ENCODE measurements at regions not wholly inside any gene's neighbourhood (a gene's known extent, or its start where the extent isn't known, plus 50 kb on each side); places are given as distances from the start of the nearest gene placed in this dataset.
"Not testable (repeated sequence)": the region's sequence is repeated elsewhere in the genome, so short reads cannot be mapped to it uniquely, and the experiment has no call there.

DNA sequence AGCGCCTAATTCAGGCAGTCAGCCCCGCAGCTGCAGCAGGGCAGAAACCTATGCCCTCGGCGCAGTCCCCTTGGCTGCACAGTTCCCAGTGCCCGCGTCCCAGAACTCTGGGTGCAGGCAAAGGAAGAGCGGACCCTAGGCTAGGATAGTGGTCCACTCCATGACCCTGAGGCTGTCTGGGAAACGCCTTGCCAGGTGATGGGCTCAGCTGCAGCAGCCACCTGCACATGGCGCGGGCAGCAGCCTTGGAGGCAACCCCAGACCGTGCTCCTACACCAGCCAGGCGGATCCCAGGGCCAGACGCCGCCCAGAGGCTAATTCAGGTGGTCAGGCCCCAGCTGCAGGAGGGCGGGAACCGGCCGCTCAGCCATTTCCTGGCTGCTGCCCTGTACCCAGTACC is 83.0 kb downstream of the POTEC start:
- not testable (repeated sequence) for DNase-seq (ENCODE audit: low read depth)

DNA sequence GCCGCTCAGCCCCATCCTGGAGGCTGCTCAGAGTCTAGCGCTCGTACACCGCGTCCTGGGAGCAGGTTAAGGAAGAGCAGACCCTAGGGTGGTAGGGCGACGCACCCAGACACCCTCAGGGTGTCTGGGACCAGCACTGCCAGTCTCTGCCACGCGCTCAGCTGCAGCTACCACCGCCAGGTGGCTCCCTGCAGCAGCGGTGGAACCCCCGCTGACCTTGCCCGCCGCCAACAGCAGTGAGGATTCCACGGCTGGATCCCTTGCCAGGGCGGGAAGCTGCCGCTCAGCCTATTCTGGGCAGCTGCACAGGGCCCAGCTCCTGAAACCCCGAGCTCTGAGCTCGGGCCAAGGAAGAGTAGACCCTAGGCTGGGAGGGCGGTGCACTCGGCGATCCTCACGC is 83.6 kb downstream of the POTEC start:
- DNase-seq (ENCODE audit: low read depth): not testable (repeated sequence)

DNA sequence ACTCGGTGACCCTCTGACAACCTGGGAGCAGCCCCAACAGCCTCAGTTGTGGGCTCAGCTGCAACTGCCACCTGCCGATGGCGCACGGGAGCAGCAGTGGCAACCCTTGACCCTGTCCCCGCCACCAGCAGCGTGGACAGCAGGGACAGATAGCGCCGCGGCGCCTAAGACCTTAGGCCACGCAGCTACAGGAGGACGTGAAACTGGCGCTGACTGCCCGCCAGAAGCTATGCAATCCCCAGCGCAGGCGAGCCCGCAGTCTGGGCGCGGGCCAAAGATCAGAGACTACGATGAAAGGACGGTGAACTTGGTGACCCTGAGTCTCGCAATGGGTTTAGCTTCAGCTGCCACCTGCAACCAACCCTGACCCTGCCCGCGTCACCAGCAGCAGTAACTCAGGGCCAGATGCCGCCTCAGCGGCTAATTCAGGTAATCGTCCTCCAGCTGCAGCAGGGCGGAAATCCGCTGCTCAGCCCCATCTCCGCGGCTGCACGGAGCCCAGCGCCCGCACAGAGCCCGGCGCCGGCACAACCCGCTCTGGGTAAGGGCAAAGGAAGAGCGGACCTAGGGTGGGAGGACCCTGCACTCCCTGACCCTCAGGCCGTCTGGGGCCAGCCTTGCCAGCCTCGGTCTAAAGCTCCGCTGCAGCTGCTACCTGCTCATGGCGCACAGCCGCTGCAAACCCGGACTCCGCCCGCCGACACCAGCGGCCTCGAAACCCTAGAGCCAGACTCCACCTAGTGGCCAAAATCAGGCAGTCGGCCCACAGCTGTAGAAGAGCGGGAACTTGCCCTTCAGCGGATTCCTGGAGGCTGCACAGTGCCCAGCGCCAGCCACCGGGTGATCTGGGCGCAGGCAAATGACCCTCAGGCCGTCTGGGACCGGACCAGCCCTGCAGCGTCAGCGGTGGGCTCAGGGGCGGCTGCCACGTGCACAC is 85.1 kb downstream of the POTEC start:
- not testable (repeated sequence) for DNase-seq (ENCODE audit: low read depth)

DNA sequence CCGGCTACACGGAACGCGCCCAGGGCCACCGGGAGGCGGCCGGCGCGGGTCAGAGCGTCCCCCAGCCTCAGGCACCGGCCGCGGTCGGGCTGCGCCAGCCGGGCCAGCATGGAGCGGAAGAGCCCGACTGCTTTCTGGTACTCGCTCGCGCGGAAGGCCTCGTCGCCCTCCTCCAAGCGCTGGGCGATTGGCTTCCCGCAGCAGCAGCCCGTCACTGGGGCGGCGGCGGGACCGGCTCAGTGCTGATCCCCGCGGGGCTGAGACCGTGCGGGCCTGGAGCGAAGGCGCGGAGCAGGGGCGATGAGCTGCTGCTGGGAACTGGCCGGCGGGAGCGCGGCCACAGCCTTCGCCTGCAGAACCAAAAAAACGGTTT is 92.8 kb downstream of the POTEC start:
- DNase-seq (ENCODE audit: low read depth): not testable (repeated sequence)

DNA sequence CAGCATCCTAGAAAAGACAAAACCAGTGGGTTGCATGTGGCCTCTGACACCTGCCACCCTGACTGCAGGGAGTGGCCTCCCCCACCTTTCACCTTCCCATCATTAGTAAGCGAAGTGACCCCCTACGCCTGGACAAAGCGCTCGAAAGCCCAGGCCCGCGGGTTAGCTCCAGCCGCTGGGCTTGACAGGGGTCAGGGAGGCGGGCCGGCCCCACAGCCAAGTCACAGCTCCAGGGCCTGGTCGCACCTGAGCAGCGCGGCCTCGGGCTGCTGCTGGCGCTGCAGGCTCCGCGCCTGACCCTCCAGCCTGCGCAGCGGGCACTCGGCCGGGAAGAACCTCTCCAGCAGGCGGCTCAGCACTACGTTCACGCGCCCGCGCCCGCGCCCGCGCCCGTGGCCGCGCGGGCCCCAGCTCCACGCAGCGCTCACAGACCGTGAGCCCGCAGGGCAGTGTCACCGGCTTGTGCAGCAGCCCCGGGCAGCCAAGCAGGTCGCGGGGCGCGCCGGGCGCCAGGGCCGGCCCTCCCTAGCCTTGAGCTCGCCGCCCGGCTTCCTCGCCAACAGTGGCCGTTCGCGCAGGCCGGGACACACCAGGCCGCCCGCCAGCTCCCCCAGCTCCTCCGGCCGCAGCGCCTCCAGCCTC is 93.3 kb downstream of the POTEC start:
- not testable (repeated sequence) for DNase-seq (ENCODE audit: low read depth)

DNA sequence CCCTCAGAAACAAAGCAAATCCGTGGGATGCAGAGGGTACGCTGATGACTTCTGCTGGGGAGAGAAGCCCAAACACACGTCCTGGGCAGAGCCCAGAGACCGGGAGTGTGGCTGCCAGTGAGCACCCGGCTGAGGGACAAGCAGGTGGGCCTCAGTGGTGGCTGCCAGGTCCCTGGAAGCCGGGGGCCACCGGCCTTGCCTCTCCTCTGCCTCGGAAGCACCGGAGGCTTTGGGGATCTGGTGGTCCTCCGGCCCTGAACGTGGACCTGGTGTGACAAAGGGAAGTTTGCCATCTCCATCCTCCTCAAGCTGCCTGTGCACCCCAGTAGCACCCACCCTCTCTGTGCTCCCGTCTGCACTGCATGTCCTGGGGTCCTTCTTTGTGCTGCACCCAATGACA is 94.3 kb downstream of the POTEC start:
- not testable (repeated sequence) for DNase-seq (ENCODE audit: low read depth)

DNA sequence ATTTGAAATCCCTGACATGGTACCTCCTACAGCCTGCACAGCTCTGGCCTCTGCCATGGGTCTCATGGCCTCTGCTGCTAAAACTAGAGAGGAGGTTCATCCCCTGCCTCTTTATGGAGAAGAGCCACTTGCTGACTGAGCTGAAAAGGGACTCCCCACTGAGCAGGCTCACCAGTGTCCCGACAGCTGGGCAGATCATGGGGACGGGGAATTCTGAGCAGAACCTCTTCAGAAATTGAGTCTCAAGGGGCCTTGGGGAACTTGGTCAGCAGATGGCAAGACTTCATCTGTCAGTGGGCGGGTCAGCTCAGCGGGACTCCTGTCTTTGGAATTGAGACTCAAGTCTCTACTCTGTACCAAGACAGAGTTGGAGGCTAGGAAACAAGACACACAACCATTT is 95.7 kb downstream of the POTEC start:
- DNase-seq (ENCODE audit: low read depth): not testable (repeated sequence)

DNA sequence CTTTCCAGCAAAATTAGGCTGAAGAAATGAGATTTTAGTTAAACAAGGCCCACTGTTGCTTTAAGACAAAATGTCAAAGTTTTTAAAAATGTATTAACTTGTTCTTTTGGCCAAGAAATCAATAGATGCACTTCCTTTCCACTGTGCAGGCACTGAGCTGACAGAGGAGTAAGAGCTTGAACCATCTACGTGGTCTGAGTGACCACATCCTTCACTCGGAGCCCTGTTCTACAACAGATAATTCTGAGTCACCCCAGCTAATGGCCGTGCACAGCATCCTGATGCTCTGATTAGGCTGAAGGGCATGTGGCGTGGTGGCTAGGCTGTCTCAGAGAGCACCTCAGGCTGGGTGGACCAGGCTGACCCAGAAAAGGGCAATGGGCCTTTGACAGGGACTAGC is 107.9 kb downstream of the POTEC start:
- not testable (repeated sequence) for DNase-seq (ENCODE audit: low read depth)

DNA sequence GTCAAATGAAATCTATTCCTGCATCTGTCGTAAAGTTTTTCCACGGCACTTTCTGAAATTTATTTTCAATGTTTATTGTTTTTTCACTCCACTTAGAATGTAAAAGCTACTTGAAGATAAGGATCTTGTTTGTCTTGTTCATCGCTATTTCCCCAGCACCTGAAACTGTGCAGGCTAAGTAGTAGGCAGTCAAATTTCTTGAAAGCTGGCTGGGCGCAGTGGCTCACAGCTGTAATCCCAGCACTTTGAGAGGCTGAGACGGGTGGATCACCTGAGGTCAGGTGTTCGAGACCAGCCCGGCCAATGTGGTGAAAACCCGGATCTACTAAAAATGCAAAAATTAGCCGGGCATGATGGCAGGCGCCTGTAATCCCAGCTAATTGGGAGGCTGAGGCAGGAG is 111.0 kb downstream of the POTEC start:
- DNase-seq (ENCODE audit: low read depth): not testable (repeated sequence)

DNA sequence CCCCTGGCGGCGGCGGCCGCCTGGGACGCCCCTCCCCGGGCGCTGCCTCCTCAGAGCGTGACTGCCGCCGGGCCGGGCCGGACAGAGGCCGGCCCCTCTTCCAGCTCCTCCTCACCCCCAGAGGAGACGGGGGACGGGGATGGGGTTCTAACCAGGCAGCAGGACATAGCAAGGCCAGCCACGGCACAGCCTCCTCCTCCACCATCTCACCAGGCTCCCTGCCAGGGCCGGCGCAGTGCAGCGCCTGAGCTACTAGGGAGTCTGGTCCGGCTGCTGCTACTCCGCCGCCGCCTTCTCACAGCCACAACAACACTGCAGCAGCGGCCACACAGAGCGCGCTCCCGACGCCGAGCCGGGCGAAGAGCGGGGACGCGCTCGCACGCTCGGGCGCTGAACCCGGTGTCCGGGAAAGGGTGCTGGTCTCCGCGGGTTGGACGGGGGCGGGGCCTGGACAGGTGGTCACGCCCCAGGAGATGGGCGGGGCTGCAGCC is 112.3 kb downstream of the POTEC start:
- not testable (repeated sequence) for DNase-seq (ENCODE audit: low read depth)

DNA sequence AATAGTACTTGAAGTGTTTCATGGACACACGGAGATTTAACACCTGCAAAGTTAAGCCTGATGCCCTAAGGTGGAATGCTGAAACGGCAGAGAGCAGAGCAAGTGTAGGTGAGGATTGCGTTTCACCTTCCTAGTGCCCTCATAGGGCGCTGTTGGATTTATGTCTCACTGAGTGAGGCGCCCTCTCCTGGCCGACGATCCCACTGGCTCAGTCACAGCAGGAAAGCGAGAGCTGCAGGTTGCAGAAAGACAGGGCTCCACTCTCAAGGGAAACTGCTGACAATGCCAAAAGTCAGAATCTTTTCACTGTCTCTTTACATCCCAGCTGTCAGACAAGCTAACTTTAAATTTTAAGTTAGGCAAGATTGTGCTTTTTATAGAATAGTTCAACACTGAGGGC is 127.6 kb downstream of the POTEC start:
- not testable (repeated sequence) for DNase-seq (ENCODE audit: low read depth)

DNA sequence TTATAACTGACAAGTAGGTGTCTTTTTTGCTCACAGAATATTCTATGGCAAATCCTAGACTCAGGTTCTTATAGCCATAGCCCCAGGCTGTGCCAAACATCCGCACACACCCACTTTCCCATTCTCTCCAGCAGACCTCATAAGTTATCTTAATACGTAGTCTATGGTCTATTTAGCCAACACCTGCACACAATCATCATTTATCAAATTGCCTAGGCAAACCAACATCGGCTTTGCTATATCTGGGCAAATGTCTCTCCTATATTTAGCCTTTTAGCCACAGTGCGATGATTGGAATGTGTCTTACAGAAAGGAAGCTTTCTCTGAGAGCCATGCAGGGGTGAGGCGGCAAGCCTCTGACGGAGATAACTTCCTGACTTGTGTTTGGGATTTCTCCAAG is 128.0 kb downstream of the POTEC start:
- not testable (repeated sequence) for DNase-seq (ENCODE audit: low read depth)

DNA sequence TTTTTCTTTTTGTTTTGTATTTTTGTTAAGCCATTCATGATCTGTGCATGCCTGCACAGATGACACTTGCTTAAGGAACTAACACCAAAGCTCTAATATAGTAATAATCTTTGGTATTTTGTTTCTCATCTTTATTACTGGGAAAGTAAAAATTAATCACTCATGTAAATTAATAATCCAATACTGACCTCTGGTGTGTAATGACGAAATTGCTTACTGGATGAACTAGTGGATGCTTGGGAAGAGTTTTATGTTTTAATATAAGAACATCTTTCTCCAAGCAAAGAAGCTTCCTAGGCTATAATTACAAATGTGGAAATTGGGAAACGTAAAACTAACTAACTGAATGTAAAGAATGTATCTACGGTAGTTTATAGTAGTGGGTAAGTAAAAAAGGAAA is 147.9 kb downstream of the POTEC start:
- DNase-seq (ENCODE audit: low read depth): not testable (repeated sequence)

DNA sequence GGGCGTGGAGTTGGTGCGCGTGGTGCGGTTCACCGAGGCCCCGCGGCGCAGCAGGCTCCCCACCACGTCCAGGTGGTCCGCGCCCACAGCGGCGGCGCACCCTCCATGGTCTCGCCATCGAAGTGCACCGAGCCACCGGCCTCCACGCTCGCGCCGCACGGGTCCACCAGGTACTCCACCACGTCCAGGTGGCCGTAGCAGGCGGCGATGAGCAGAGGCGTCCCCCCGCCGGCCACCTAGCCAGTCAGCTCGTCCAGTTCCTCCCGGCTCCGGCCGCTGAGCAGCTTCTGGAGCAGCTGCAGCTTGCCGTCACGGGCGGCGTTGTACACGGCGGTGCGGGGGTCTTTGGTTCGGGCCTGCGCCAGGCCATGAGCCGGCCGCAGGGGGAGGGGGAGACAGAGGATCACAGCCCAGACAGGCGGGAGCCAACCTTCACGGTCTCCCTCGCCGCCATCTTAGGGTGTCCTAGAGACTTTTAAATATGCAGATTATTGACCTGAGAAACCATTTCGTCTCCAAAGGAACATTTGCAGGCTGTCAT is 149.8 kb downstream of the POTEC start:
- not testable (repeated sequence) for DNase-seq (ENCODE audit: low read depth)

DNA sequence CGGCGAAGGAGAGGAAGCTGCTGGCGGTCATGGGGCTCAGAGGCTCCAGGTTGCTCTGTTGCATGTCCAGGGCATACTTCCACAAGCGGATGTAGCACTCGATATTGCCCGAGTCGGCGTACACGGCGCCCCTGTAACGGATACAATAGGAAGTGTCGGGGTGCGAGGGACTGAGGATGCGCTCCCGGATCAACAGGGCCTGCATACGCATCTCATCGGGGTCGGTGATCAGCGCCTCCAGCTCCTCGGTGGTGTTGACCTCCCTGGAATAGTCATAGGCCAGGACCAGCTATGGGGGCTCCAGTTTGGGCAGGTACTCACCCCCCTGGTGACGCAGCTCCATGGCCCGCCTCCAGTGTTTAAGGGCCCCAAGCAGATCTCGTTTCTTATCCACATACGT is 150.8 kb downstream of the POTEC start:
- DNase-seq (ENCODE audit: low read depth): not testable (repeated sequence)

DNA sequence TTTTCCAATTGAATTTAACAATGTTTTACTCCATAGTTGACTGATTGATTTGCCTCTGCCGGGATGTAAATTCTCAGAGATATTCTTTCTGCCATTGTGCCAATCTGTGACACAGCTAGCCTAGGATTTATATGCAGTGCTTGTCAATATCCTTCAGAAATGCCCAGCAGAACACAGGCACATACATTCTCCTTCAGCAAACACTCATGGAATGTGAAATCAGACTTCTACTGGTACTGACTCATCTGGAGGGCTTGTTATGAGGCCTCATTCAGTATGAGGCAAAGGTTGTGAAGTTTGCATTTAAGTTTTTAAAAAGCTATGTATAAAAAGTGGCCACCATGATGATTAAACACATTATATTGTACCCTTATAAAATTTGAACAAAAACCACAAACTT is 158.4 kb downstream of the POTEC start:
- not testable (repeated sequence) for DNase-seq (ENCODE audit: low read depth)

DNA sequence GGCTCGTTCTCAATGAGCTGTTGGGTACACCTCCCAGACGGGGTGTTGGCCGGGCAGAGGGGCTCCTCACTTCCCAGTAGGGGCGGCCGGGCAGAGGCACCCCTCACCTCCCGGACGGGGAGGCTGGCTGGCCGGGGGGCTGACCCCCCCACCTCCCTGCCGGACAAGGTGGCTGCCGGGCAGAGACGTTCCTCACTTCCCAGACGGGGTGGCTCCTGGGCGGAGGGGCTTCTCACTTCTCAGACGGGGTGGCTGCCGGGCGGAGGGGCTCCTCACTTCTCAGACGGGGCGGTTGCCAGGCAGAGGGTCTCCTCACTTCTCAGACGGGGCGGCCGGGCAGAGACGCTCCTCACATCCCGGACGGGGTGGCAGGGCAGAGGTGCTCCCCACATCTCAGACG is 160.7 kb downstream of the POTEC start:
- DNase-seq (ENCODE audit: low read depth): not testable (repeated sequence)

DNA sequence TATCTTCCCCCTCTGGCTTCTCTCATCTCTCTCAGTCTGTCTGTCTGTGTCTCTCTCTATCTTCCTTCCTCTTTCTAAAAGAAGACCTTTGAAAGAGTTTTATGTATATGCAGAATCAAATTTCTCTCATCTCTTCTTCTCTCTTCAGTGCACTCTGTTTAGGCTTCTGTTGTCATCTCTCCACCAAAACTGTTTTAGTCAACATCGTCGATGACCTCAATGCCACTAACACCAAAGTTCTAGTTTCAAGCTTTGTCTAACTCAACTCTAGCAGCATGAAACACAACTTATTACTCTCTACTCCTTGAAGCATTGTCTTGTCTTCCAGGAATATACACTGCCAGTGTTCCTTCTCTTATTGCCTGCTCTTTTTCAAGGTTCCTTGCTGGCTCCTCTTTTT is 163.9 kb downstream of the POTEC start:
- DNase-seq (ENCODE audit: low read depth): not testable (repeated sequence)

DNA sequence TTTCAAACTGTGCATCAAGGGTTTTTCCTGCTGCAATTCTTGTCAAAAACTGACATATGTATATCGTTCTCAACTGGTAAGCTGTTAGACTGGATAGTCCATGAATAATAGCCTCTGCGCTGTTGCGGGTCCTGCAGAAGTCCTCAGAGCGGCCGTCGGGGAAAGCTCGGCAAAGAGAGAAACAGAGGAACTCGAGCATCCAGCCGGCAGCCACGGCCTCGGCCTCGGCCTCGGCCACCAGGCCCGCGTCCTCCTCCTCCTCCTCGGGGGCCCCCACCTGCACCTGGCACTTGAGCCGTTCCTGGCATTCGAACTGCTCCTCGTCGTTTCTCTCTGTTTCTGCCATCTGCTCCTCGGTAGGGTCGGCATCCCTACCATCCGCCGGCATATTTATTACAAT is 165.0 kb downstream of the POTEC start:
- DNase-seq (ENCODE audit: low read depth): not testable (repeated sequence)

DNA sequence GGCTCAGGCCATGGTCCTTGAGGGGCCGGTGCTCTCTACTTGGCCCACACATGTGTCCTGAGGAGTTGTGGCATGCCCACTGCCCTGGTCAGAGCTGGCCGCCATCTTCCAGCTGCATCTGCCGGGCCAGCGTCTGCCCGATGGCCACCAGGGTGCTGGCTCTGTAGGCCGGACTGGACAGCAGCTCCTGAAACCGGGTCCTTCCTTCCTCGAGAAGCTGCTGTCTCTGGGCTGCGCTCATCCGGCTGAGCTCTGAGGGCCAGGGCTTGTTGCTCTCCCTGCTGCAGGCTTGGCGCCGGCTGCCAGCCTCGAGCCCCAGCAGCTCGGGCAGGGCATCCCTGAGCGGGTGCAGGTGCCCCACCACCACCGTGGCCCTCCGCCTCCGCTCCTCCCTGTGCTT is 182.1 kb downstream of the POTEC start:
- not testable (repeated sequence) for DNase-seq (ENCODE audit: low read depth)

DNA sequence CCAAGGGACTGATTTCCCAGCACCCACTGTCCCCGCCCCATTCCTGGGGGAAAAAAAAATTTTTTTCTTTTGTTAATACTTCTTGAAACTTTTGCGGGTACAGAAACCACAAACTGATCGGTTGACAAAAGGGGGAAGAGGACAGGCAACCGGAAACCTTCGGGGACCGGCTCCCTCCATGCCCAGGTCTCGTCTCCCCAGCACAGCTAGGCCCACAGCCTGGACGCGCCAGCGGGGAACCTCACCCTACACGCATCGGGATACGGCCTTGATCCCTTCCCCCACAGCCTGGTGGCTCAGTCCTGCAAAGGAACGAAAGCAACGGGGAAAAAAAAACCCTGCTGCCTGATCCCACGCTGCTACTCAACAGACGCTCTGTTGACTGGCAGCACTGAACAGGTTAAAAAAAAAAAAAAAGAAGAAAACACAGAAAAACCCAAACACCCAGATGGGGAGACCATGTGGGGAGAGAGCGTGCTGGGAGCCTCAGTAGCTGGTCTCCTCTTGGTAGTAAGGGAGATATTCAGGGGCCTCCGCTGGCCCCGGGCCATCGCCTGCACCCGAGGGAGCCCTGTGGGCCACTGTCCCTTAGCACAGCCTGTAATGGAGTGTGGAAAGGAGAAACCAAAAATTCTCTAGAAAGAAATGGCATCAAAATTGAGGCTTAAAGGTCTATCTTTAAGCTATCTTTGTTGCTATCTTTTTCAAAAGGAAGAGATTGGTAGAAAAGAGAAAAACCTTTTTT is 185.7 kb downstream of the POTEC start:
- not testable (repeated sequence) for DNase-seq (ENCODE audit: low read depth)

DNA sequence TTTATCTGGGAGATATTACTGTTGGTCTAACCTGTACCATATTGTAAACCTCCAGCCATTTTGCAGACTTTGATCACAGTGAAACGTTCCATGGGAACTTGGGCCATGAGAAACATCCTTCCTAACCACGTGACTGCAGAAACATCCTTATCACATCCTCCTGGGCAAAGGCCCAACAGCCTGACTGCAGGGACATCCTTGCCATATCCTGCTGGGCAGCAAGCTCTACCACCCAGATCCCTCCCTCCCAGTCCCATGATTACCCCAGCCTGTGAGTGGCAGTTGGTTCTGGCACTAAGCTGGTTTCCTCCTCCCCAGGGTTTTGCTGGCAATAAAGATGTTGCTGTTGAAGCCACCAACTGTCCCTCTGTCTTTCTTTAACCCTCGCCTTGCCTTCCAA is 201.2 kb downstream of the POTEC start:
- not testable (repeated sequence) for DNase-seq (ENCODE audit: low read depth)
